ENCODE measurements at regions not wholly inside any gene's neighbourhood (a gene's known extent, or its start where the extent isn't known, plus 50 kb on each side); places are given as distances from the start of the nearest gene placed in this dataset.

DNA sequence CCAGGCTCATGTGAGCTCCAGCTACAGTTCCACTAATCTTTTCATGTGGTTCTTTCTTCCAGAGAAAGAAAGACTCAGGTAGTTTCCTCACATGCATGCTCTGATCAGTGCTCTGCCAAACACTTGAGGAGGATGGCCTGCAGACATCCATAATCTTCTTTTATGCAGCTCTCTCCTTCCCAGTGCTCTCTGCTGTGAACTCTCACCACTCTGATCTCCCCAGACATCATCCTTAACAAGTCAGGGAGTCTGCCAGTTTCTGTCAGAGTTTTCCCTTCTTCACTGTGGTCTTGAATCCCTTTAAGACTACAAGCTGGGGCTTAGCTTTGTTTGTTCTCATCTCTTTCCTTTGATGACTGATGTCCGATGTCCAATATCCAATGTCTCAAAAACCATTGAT is 203.4 kb upstream of the PRKCQ start:
- H3K4me3 ChIP-seq (replicated peaks in 1 of 2; ENCODE audit: low read depth in 2 of 2, low read length in 2 of 2) = no peak overlapping the region
- no peak for DNase-seq (ENCODE audit: low read depth in 2 of 2)
- TF ChIP-seq, protein P1, sequence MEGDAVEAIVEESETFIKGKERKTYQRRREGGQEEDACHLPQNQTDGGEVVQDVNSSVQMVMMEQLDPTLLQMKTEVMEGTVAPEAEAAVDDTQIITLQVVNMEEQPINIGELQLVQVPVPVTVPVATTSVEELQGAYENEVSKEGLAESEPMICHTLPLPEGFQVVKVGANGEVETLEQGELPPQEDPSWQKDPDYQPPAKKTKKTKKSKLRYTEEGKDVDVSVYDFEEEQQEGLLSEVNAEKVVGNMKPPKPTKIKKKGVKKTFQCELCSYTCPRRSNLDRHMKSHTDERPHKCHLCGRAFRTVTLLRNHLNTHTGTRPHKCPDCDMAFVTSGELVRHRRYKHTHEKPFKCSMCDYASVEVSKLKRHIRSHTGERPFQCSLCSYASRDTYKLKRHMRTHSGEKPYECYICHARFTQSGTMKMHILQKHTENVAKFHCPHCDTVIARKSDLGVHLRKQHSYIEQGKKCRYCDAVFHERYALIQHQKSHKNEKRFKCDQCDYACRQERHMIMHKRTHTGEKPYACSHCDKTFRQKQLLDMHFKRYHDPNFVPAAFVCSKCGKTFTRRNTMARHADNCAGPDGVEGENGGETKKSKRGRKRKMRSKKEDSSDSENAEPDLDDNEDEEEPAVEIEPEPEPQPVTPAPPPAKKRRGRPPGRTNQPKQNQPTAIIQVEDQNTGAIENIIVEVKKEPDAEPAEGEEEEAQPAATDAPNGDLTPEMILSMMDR (IDR thresholded peaks at IDR 0.05; ENCODE audit: low read depth, low read length) = no peak

- TF ChIP-seq, protein P1 (IDR thresholded peaks at IDR 0.05; ENCODE audit: low read depth, low read length) = no peak
- no peak for DNase-seq (ENCODE audit: low read depth in 2 of 2)
- no peak overlapping the region for H3K4me3 ChIP-seq (replicated peaks in 1 of 2; ENCODE audit: low read depth in 2 of 2, low read length in 2 of 2)
Measured at GRCh38 chr10:6782378-6782777, 202.3 kb upstream of the PRKCQ start.

DNA sequence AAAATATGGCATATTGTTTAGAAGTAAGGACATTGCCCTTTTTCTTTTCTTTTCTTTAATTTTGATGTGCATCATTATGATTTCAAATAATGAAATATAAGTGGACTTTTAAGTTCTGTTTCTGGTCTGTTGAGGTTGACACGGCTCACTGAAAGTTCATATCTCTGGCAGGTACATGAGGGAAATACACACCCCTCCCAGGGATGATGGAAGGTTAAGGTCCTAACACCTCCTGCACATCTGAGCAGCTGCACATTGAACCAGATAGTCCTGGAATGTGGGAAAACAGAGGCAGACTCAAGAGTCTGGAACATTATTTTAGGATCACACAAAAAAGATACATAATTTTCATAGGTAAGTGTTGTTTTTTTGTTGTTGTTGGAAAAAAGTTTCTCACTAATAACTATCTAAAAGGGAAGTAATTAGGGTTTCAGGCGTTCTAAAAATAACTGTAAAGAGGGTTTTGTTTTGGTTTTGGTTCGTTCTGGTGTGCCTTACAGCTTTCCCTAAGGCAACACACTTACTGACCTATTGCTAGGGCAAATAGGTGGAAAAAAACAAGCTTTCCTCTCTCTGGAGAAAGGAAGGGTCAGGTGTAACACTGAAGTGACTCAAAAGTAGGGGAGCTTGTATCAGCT is 201.2 kb upstream of the PRKCQ start:
- DNase-seq (ENCODE audit: low read depth in 2 of 2) = no peak
- TF ChIP-seq, protein P1 (IDR thresholded peaks at IDR 0.05; ENCODE audit: low read depth, low read length) = no peak
- H3K4me3 ChIP-seq (replicated peaks in 1 of 2; ENCODE audit: low read depth in 2 of 2, low read length in 2 of 2) = no peak overlapping the region

GRCh38 chr10:6780008-6780677 is 200.1 kb upstream of the PRKCQ start:
- no peak overlapping the region for H3K4me3 ChIP-seq (replicated peaks in 1 of 2; ENCODE audit: low read depth in 2 of 2, low read length in 2 of 2)
- DNase-seq (ENCODE audit: low read depth in 2 of 2) = no peak
- TF ChIP-seq, protein P1 (IDR thresholded peaks at IDR 0.05; ENCODE audit: low read depth, low read length) = no peak

- no peak overlapping the region for H3K4me3 ChIP-seq (replicated peaks in 1 of 2; ENCODE audit: low read depth in 2 of 2, low read length in 2 of 2)
Measured at GRCh38 chr10:6778992-6779701, 199.1 kb upstream of the PRKCQ start.

DNA sequence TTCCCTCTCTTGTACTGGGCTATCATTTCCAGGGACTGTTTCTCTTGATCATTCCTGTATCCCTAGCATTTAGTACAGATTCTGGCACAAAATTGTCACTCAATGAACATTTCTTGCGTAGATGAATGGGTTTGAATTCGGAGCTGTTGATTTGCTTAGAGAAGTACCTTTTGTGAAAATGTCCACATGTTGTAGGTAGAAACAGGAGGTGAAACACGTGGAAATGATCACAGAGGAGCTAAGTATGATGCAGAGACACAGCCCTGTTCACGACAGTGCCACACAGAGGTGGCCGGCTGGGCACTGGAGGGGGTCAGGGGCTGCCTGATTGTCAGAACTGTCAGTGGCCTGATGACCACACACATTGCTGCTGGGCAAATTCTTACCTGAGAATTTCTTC is 196.1 kb upstream of the PRKCQ start:
- TF ChIP-seq, protein P1 (IDR thresholded peaks at IDR 0.05; ENCODE audit: low read depth, low read length) = no peak
- DNase-seq (ENCODE audit: low read depth in 2 of 2) = no peak
- no peak overlapping the region for H3K4me3 ChIP-seq (replicated peaks in 1 of 2; ENCODE audit: low read depth in 2 of 2, low read length in 2 of 2)

More at GRCh38 chr10:6778992-6779701, 199.1 kb upstream of the PRKCQ start:
- DNase-seq (ENCODE audit: low read depth in 2 of 2) = peak; percentile 95
- TF ChIP-seq, protein P1 (IDR thresholded peaks at IDR 0.05; ENCODE audit: low read depth, low read length) = no peak

Measured in cardiac fibroblast (primary cell).